Activated CD8-positive, alpha-beta memory T cell treated with anti-CD3 and anti-CD28 coated beads, Interleukin-2, amount 10 ng/mL, durations not matched to agents 7 days and 5 days (primary cell): ENCODE measurements at regions not wholly inside any gene's neighbourhood (a gene's known extent, or its start where the extent isn't known, plus 50 kb on each side); places are given as distances from the start of the nearest gene placed in this dataset.

Source experiments
- ATAC-seq: fragments of 150-1000 bp; cut with Tn5 transposase; one replicate; pipeline ENCODE4 v1.10.0; 2021; ENCODE audit warnings: moderate library complexity
- CTCF ChIA-PET: fragments of 350-600 bp; sonication (Branson Sonifier 250); formaldehyde crosslinking; loops from one replicate; lab custom pipeline; 2021; ENCODE audit warnings: antibody characterized with exemption; lab: Charles Lee
- DNase-seq: peaks from one replicate; pipeline ENCODE4 v3.0.0-alpha.2; 2020
- H3K27ac Mint-ChIP-seq: one replicate; pipeline ENCODE4 v1.8.0; 2021; ENCODE audit warnings: mild to moderate bottlenecking, mixed read lengths
- H3K27me3 Mint-ChIP-seq: one replicate; pipeline ENCODE4 v1.8.0; 2021; ENCODE audit warnings: mixed read lengths
- H3K36me3 Mint-ChIP-seq: one replicate; pipeline ENCODE4 v1.8.0; 2021; ENCODE audit warnings: mild to moderate bottlenecking, mixed read lengths
- H3K4me1 Mint-ChIP-seq: one replicate; pipeline ENCODE4 v1.8.0; 2021; ENCODE audit warnings: mixed read lengths
- H3K4me3 Mint-ChIP-seq: one replicate; pipeline ENCODE4 v1.8.0; 2021; ENCODE audit warnings: mild to moderate bottlenecking, moderate library complexity, mixed read lengths
- H3K9me3 Mint-ChIP-seq: one replicate; pipeline ENCODE4 v1.8.0; 2022; ENCODE audit warnings: low read depth, mixed read lengths

DNA sequence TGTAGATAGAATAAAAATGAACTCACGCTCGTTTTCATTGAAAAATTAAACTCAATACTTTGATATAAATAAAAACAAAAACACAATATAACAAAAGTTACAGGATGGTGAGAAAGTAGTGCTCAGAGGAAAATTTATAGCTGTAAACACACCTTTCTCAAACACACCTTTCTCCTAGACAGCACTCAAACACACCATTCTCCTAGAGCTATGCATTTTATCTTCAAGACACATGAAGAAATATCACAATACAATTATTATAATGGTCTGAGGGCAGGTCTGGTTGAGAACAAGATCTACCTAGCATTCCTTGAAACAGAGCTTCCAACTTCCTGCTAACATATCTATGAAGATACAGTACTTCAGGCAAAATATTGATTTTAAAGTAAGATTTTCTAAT lies 183.4 kb upstream of the NBEA start:
- Mint-ChIP-seq H3K36me3 (no peaks in the 10 kb centered on the region), H3K4me3 (no peak overlapping the region), H3K27me3 (no peaks in the 10 kb centered on the region), H3K4me1 (no peaks in the 10 kb centered on the region), H3K27ac (no peak overlapping the region), H3K9me3 (no peaks in the 10 kb centered on the region)
- ATAC-seq (no peak), DNase-seq (no peak)
- CTCF ChIA-PET: no interaction called here

GRCh38 chr13:34762312-34762711 lies 179.8 kb upstream of the NBEA start:
- H3K27me3 Mint-ChIP-seq: no peaks in the 10 kb centered on the region
- no peaks in the 10 kb centered on the region for H3K36me3 Mint-ChIP-seq
- CTCF ChIA-PET: no interaction called here
- H3K9me3 Mint-ChIP-seq: peaks cover 4% of the 10 kb centered on the region
- ATAC-seq (no peak), DNase-seq (no peak)
- no peaks in the 10 kb centered on the region for H3K4me1 Mint-ChIP-seq
- no peak overlapping the region for H3K27ac Mint-ChIP-seq
- no peak overlapping the region for H3K4me3 Mint-ChIP-seq

- DNase-seq: no peak
- Mint-ChIP-seq H3K4me3 (no peak overlapping the region), H3K27ac (no peak overlapping the region), H3K4me1 (no peaks in the 10 kb centered on the region), H3K9me3 (peaks cover 4% of the 10 kb centered on the region), H3K27me3 (no peaks in the 10 kb centered on the region), H3K36me3 (no peaks in the 10 kb centered on the region)
- CTCF ChIA-PET: no interaction called here
- ATAC-seq: no peak
Observed at GRCh38 chr13:34764246-34764645, 177.8 kb upstream of the NBEA start.

DNA sequence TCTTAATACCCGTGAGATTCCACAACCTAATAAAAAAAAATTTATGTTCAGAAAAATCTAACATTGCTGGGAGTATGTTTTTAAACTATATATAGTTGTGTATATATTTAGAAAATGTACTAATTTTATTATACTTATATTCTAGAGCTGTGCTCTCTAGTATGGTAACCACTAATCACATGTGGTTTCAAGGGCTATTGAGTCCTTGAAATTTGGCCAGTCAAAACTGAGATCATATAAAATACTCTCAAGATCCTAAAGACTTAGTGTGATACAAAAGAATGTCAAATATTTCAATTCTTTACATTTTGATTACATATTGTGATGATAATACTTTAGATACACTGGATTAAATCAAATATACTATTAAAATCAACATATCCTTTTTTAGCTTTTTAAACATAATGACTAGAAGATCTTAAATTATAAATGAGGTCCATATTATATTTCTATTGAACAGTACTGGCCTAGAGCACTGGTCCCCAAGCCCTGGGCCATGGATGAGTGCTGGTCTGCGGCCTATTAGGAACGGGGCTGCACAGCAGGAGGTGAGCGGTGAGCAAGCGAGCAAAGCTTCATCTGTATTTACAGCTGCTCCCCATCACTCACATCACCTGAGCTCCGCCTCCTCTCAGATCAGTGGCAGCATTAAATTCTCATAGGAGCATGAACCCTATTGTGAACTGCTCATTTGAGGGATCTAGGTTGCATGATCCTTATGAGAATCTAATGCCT lies 176.5 kb upstream of the NBEA start:
- Mint-ChIP-seq H3K27ac (no peak overlapping the region), H3K4me3 (no peak overlapping the region), H3K4me1 (no peaks in the 10 kb centered on the region), H3K36me3 (no peaks in the 10 kb centered on the region), H3K27me3 (no peaks in the 10 kb centered on the region), H3K9me3 (peaks cover 9% of the 10 kb centered on the region)
- CTCF ChIA-PET: no interaction called here
- ATAC-seq (no peak), DNase-seq (no peak)

- H3K4me1 Mint-ChIP-seq: no peaks in the 10 kb centered on the region
- ATAC-seq (no peak), DNase-seq (no peak)
- H3K4me3 Mint-ChIP-seq: no peak overlapping the region
- CTCF ChIA-PET: no interaction called here
- H3K9me3 Mint-ChIP-seq: peaks cover 9% of the 10 kb centered on the region
- no peak overlapping the region for H3K27ac Mint-ChIP-seq
- no peaks in the 10 kb centered on the region for H3K36me3 Mint-ChIP-seq
- no peaks in the 10 kb centered on the region for H3K27me3 Mint-ChIP-seq
Observed at GRCh38 chr13:34767778-34768177, 174.3 kb upstream of the NBEA start.

- DNase-seq: no peak
- CTCF ChIA-PET: no interaction called here
- H3K27ac Mint-ChIP-seq: no peak overlapping the region
- H3K36me3 Mint-ChIP-seq: no peaks in the 10 kb centered on the region
- H3K9me3 Mint-ChIP-seq: peaks cover 5% of the 10 kb centered on the region
- no peak for ATAC-seq
- H3K27me3 Mint-ChIP-seq: no peaks in the 10 kb centered on the region
- H3K4me1 Mint-ChIP-seq: no peaks in the 10 kb centered on the region
- no peak overlapping the region for H3K4me3 Mint-ChIP-seq
Observed at GRCh38 chr13:34772206-34772605, 169.9 kb upstream of the NBEA start.

GRCh38 chr13:34772881-34773280 lies 169.2 kb upstream of the NBEA start:
- ATAC-seq (no peak), DNase-seq (no peak)
- Mint-ChIP-seq H3K27me3 (no peaks in the 10 kb centered on the region), H3K9me3 (peaks cover 5% of the 10 kb centered on the region), H3K4me3 (no peak overlapping the region), H3K27ac (no peak overlapping the region), H3K4me1 (no peaks in the 10 kb centered on the region), H3K36me3 (no peaks in the 10 kb centered on the region)
- CTCF ChIA-PET: no interaction called here

GRCh38 chr13:34776390-34776981 lies 165.6 kb upstream of the NBEA start:
- no peaks in the 10 kb centered on the region for H3K36me3 Mint-ChIP-seq
- no peak overlapping the region for H3K27ac Mint-ChIP-seq
- CTCF ChIA-PET: no interaction called here
- ATAC-seq (no peak), DNase-seq (no peak)
- H3K27me3 Mint-ChIP-seq: no peaks in the 10 kb centered on the region
- no peaks in the 10 kb centered on the region for H3K4me1 Mint-ChIP-seq
- H3K4me3 Mint-ChIP-seq: no peak overlapping the region
- peaks cover 5% of the 10 kb centered on the region for H3K9me3 Mint-ChIP-seq

DNA sequence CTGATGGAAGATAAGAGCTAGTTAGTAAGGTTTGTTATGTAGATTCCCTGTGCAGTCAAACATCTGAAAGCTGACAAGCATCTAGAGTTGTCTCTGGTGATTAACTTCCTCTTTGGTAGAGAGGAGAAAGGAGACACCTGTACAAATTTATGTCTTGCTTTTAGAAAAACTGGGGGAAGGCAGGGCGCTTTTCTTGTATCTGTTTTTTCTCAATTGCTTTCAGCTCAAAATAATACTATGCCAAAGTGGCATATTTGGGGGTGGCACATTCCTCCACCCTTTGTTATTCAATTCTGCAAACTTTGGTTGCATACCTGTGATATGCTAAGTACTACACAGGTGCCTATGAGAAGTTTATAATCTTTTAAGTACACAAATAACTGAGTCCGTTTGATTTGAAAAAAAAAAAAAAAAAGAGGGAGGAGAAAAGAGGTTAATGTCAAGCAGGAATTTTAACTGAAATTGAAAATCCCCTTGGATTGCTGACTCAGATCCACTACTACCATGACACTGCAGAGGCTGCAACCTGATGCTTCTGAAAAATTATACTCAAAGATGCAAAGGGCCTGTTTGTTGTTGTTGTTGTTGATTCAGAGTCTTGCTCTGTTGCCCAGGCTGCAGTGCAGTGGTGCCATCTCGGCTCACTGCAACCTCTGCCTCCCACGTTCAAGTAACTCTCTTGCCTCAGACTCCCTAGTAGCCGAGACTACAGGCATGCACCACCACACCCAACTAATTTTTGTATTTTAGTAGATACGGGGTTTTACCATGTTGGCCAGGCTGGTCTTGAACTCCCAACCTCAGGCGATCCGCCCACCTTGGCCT lies 164.8 kb upstream of the NBEA start:
- no peaks in the 10 kb centered on the region for H3K27me3 Mint-ChIP-seq
- peaks cover 5% of the 10 kb centered on the region for H3K9me3 Mint-ChIP-seq
- no peaks in the 10 kb centered on the region for H3K4me1 Mint-ChIP-seq
- no peaks in the 10 kb centered on the region for H3K36me3 Mint-ChIP-seq
- no peak overlapping the region for H3K27ac Mint-ChIP-seq
- H3K4me3 Mint-ChIP-seq: no peak overlapping the region
- CTCF ChIA-PET: no interaction called here
- no peak for DNase-seq
- no peak for ATAC-seq

GRCh38 chr13:34777914-34778303 lies 164.2 kb upstream of the NBEA start:
- no peaks in the 10 kb centered on the region for H3K27me3 Mint-ChIP-seq
- DNase-seq (no peak), ATAC-seq (no peak)
- no peak overlapping the region for H3K4me3 Mint-ChIP-seq
- no peaks in the 10 kb centered on the region for H3K4me1 Mint-ChIP-seq
- H3K27ac Mint-ChIP-seq: no peak overlapping the region
- CTCF ChIA-PET: no interaction called here
- peaks cover 5% of the 10 kb centered on the region for H3K9me3 Mint-ChIP-seq
- H3K36me3 Mint-ChIP-seq: no peaks in the 10 kb centered on the region

- DNase-seq (no peak), ATAC-seq (no peak)
- Mint-ChIP-seq H3K27me3 (no peaks in the 10 kb centered on the region), H3K27ac (no peak overlapping the region), H3K9me3 (peaks cover 5% of the 10 kb centered on the region), H3K36me3 (no peaks in the 10 kb centered on the region), H3K4me3 (no peak overlapping the region), H3K4me1 (no peaks in the 10 kb centered on the region)
- CTCF ChIA-PET: no interaction called here
Observed at GRCh38 chr13:34779171-34779570, 162.9 kb upstream of the NBEA start.

GRCh38 chr13:34793301-34793700 lies 148.8 kb upstream of the NBEA start:
- no peaks in the 10 kb centered on the region for H3K4me1 Mint-ChIP-seq
- H3K36me3 Mint-ChIP-seq: no peaks in the 10 kb centered on the region
- no peak overlapping the region for H3K4me3 Mint-ChIP-seq
- CTCF ChIA-PET: no interaction called here
- H3K9me3 Mint-ChIP-seq: no peaks in the 10 kb centered on the region
- H3K27ac Mint-ChIP-seq: no peak overlapping the region
- H3K27me3 Mint-ChIP-seq: no peaks in the 10 kb centered on the region
- ATAC-seq: no peak
- DNase-seq: no peak

DNA sequence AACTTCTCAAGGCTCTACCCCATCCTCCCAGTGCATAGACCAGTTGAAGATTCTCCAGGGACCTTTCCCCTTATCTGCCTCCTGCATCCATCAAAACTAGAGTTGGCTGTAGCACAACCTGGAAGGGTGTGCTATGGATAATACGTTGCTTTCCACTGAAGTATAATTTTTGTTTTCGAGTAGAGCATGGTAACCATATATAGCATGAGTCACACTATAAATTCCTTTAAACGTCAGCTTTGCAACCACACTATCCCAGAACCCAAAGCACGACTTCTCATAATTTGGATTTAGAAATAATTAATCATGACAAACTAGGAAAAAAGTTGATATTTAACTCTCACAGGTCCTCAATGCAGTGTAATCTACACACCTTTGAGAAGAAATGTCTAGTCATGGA lies 138.3 kb upstream of the NBEA start:
- Mint-ChIP-seq H3K4me3 (no peak overlapping the region), H3K36me3 (no peaks in the 10 kb centered on the region), H3K9me3 (no peaks in the 10 kb centered on the region), H3K27me3 (no peaks in the 10 kb centered on the region), H3K4me1 (no peaks in the 10 kb centered on the region), H3K27ac (no peak overlapping the region)
- ATAC-seq (no peak), DNase-seq (no peak)
- CTCF ChIA-PET: no interaction called here

DNA sequence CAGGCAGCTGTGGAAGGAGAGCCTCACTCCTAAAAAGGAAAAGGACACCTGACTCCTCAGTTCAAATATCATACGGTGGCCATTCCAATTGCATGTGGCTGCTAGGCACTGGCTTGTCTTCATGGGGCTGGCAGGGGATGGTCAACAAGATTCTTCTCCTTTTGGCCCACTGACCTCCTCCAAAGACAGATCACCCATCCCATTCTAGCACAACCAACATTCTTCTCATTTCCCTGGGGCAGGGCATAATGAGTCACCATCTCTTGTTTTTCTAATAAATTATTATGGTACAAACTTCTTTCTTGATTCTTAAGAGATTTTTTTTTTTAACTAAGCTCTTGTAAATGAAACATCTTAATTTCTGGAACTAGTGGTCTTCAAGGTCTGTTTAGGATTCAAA lies 136.7 kb upstream of the NBEA start:
- no peak overlapping the region for H3K4me3 Mint-ChIP-seq
- H3K27ac Mint-ChIP-seq: no peak overlapping the region
- CTCF ChIA-PET: no interaction called here
- H3K27me3 Mint-ChIP-seq: no peaks in the 10 kb centered on the region
- no peak for DNase-seq
- H3K9me3 Mint-ChIP-seq: no peaks in the 10 kb centered on the region
- ATAC-seq: no peak
- H3K4me1 Mint-ChIP-seq: no peaks in the 10 kb centered on the region
- H3K36me3 Mint-ChIP-seq: no peaks in the 10 kb centered on the region
